ENCODE measurements at regions not wholly inside any gene's neighbourhood (a gene's known extent, or its start where the extent isn't known, plus 50 kb on each side); places are given as distances from the start of the nearest gene placed in this dataset.

GRCh38 chr6:156525541-156525940 lies 251.6 kb upstream of the ARID1B start:
- Histone ChIP-seq H4K20me1 (ENCODE audit: insufficient read depth) (no peaks in the 10 kb centered on the region; the same call in 1 of the 2 replicates), H3K9me3 (ENCODE audit: control insufficient read depth in 1 of 2, insufficient read depth in 1 of 2, low read depth in 1 of 2, low read length in 2 of 2) (no peaks in the 10 kb centered on the region), H3K27me3 (ENCODE audit: insufficient read depth, low read length) (no peaks in the 10 kb centered on the region), H3K4me1 (ENCODE audit: control insufficient read depth in 1 of 2, insufficient read depth in 2 of 2, low read length in 2 of 2) (no peaks in the 10 kb centered on the region), H3K79me2 (ENCODE audit: insufficient read depth, low read length) (no peaks in the 10 kb centered on the region), H3K4me3 (replicated peaks in 1 of 2; ENCODE audit: low read depth in 1 of 2, low read length in 2 of 2) (no peak overlapping the region), H3K4me2 (ENCODE audit: low read length) (no peak overlapping the region), H2AFZ (ENCODE audit: low read depth, low read length, poor library complexity, severe bottlenecking) (no peak overlapping the region), H3K36me3 (ENCODE audit: control insufficient read depth in 1 of 2, insufficient read depth in 2 of 2, low read length in 2 of 2) (no peaks in the 10 kb centered on the region), H3K27ac (ENCODE audit: low read depth, low read length) (no peak overlapping the region), H3K9me2 (ENCODE audit: insufficient read depth) (no peaks in the 10 kb centered on the region), H3K9ac (ENCODE audit: low read length) (no peak overlapping the region)
- ChIA-PET CTCF (no interaction called here), RAD21 (ENCODE audit: low non-redundant PET in 1 of 2, low total read pairs in 2 of 2, uncharacterized antibody in 2 of 2, unreplicated experiment in 2 of 2) (no interaction called here), POLR2A (no interaction called here)
- no TSS peak for BruUV-seq (replicated peaks)
- DNase-seq (ENCODE audit: low read depth, low spot score) (no peak), ATAC-seq (no peak)
- TF ChIP-seq POLR2A (IDR thresholded peaks at IDR 0.05; ENCODE audit: borderline replicate concordance, extremely low read depth, insufficient read depth, insufficient read length) (no peak), YY1 (IDR thresholded peaks at IDR 0.05; ENCODE audit: extremely low read depth, insufficient replicate concordance, low read depth, low read length) (no peak), JUND (IDR thresholded peaks at IDR 0.05) (no peak), CTCF (IDR thresholded peaks at IDR 0.05 in 2 of 3, conservative IDR thresholded peaks at IDR 0.05 in 1 of 3; ENCODE audit: borderline replicate concordance in 1 of 3, insufficient read depth in 1 of 3, low read depth in 2 of 3, low read length in 2 of 3) (no peak)
- intact Hi-C loops (cut with micrococcal nuclease) = no loop called here

GRCh38 chr6:156519940-156520339 lies 257.2 kb upstream of the ARID1B start:
- no peaks in the 10 kb centered on the region for H4K20me1 ChIP-seq (ENCODE audit: insufficient read depth)
- H3K79me2 ChIP-seq (ENCODE audit: insufficient read depth, low read length) = no peaks in the 10 kb centered on the region
- no peak overlapping the region for H3K27ac ChIP-seq (ENCODE audit: low read depth, low read length)
- BruUV-seq (replicated peaks) = no TSS peak
- no peaks in the 10 kb centered on the region; a peak in 1 of 4 replicates for H3K9me3 ChIP-seq (ENCODE audit: control insufficient read depth in 1 of 2, insufficient read depth in 1 of 2, low read depth in 1 of 2, low read length in 2 of 2)
- CTCF ChIA-PET = no interaction called here
- no peak overlapping the region for H3K9ac ChIP-seq (ENCODE audit: low read length)
- DNase-seq (ENCODE audit: low read depth, low spot score) (no peak), ATAC-seq (no peak)
- TF ChIP-seq SRF (IDR thresholded peaks at IDR 0.05; ENCODE audit: low read depth) (no peak), EGR1 (IDR thresholded peaks at IDR 0.05; ENCODE audit: low read depth) (no peak), POLR2A (IDR thresholded peaks at IDR 0.05; ENCODE audit: borderline replicate concordance, extremely low read depth, insufficient read depth, insufficient read length) (no peak), MAX (IDR thresholded peaks at IDR 0.05) (no peak), CBX3 (IDR thresholded peaks at IDR 0.05; ENCODE audit: low read depth) (no peak), RAD21 (IDR thresholded peaks at IDR 0.05; ENCODE audit: low read depth) (no peak), REST (IDR thresholded peaks at IDR 0.05; ENCODE audit: low read depth) (no peak), POLR2AphosphoS5 (IDR thresholded peaks at IDR 0.05; ENCODE audit: low read depth, low read length) (no peak), CTCF (IDR thresholded peaks at IDR 0.05 in 2 of 3, conservative IDR thresholded peaks at IDR 0.05 in 1 of 3; ENCODE audit: borderline replicate concordance in 1 of 3, insufficient read depth in 1 of 3, low read depth in 2 of 3, low read length in 2 of 3) (no peak)
- no peaks in the 10 kb centered on the region for H3K9me2 ChIP-seq (ENCODE audit: insufficient read depth)
- POLR2A ChIA-PET = no interaction called here
- H3K4me3 ChIP-seq (replicated peaks in 1 of 2; ENCODE audit: low read depth in 1 of 2, low read length in 2 of 2) = no peak overlapping the region
- no peak overlapping the region for H2AFZ ChIP-seq (ENCODE audit: low read depth, low read length, poor library complexity, severe bottlenecking)
- intact Hi-C loops (cut with micrococcal nuclease) = no loop called here
- H3K27me3 ChIP-seq (ENCODE audit: insufficient read depth, low read length) = no peaks in the 10 kb centered on the region
- H3K4me2 ChIP-seq (ENCODE audit: low read length) = no peak overlapping the region
- no peaks in the 10 kb centered on the region for H3K4me1 ChIP-seq (ENCODE audit: control insufficient read depth in 1 of 2, insufficient read depth in 2 of 2, low read length in 2 of 2)
- H3K36me3 ChIP-seq (ENCODE audit: control insufficient read depth in 1 of 2, insufficient read depth in 2 of 2, low read length in 2 of 2) = no peaks in the 10 kb centered on the region
- RAD21 ChIA-PET (ENCODE audit: low non-redundant PET in 1 of 2, low total read pairs in 2 of 2, uncharacterized antibody in 2 of 2, unreplicated experiment in 2 of 2) = no interaction called here
